Lung (tissue), 11 donors: ENCODE measurements at regions not wholly inside any gene's neighbourhood (a gene's known extent, or its start where the extent isn't known, plus 50 kb on each side); places are given as distances from the start of the nearest gene placed in this dataset.

Experiments used
- ATAC-seq: fragments of 200-7000 bp; cut with Tn5 transposase; one replicate; pipeline ENCODE4 v1.9.1; 2020; ENCODE audit warnings: moderate number of reproducible peaks; ENCODE audit not compliant: insufficient read depth, low FRiP score
- DNase-seq, 3 donors: peaks; one replicate each; pipeline ENCODE4 v3.0.0-alpha.2; 2013 to 2017
- H3K27ac ChIP-seq, 2 donors: one replicate each; pipeline ENCODE4 v1.5.1; 2013; ENCODE audit warnings: mild to moderate bottlenecking in 2 of 2, moderate library complexity in 2 of 2, control low read depth in 1 of 2, inconsistent platforms in 1 of 2, low read depth in 1 of 2, low read length in 1 of 2
- H3K27me3 ChIP-seq, 3 donors: one replicate each; pipeline ENCODE4 v1.5.1; 2013; ENCODE audit warnings: low read length in 2 of 3; ENCODE audit not compliant: control insufficient read depth in 3 of 3, insufficient read depth in 3 of 3
- H3K36me3 ChIP-seq, 4 donors: one replicate each; pipeline ENCODE4 v1.5.1; 2013; ENCODE audit warnings: low read length in 4 of 4, mild to moderate bottlenecking in 1 of 4, moderate library complexity in 1 of 4; ENCODE audit not compliant: control insufficient read depth in 4 of 4, insufficient read depth in 4 of 4
- H3K4me1 ChIP-seq, 5 donors: one replicate each; pipeline ENCODE4 v1.5.1; 2013; ENCODE audit warnings: low read length in 5 of 5, mild to moderate bottlenecking in 2 of 5, moderate library complexity in 1 of 5; ENCODE audit not compliant: control insufficient read depth in 5 of 5, insufficient read depth in 5 of 5
- H3K4me3 ChIP-seq: one replicate; pipeline ENCODE4 v1.5.1; 2013; ENCODE audit warnings: mild to moderate bottlenecking, control low read depth, moderate library complexity
- H3K9ac ChIP-seq, 2 donors: one replicate each; pipeline ENCODE4 v1.5.1; 2013; ENCODE audit warnings: low read length in 2 of 2, control low read depth in 1 of 2; ENCODE audit not compliant: insufficient read depth in 1 of 2
- H3K9me3 ChIP-seq, 4 donors: one replicate each; pipeline ENCODE4 v1.5.1; 2013; ENCODE audit warnings: low read length in 3 of 4, mild to moderate bottlenecking in 1 of 4, moderate library complexity in 1 of 4; ENCODE audit not compliant: control insufficient read depth in 4 of 4, insufficient read depth in 3 of 4
- CTCF ChIP-seq: IDR thresholded peaks from 2 replicates; pipeline ENCODE4 v1.5.1; 2012; ENCODE audit warnings: mild to moderate bottlenecking; ENCODE audit errors: control extremely low read depth, extremely low read depth
- WGBS, 2 donors: extraction: QIAGEN DNeasy Blood & Tissue Kit; methylation state at CpG; one replicate each; pipeline ENCODE4 v1.1.7; 2013; 5-methylcytosine and 5-hydroxymethylcytosine counted together
- donor health status: control.
- donor health status: control.
- donor health status: Bipolar disorder and iron deficiency.
- donor health status: healthy.
- donor health status: DM: yes; HTN: yes; CAD: no.

- WGBS, 2 donors = 83 to 86% methylated on average over 4 of the region's 4 CpGs
- Histone ChIP-seq H3K9me3 (peaks cover 0 to 1% (median 0%) of the 10 kb centered on the region in 4 donors), H3K9ac (no peak overlapping the region), H3K36me3 (no peaks in the 10 kb centered on the region), H3K4me1 (peaks cover 0 to 3% (median 0%) of the 10 kb centered on the region in 5 donors), H3K27me3 (no peaks in the 10 kb centered on the region), H3K4me3 (no peak overlapping the region), H3K27ac (no peak overlapping the region)
- DNase-seq (no peak), ATAC-seq (no peak)
- no peak for TF ChIP-seq CTCF
Measured at GRCh38 chr6:137304020-137304780, 85.0 kb upstream of the IFNGR1 start.

- TF ChIP-seq CTCF = no peak
- no peak for DNase-seq
Measured at GRCh38 chr6:137303441-137303840, 84.3 kb upstream of the IFNGR1 start.

GRCh38 chr6:137299681-137300080 lies 80.5 kb upstream of the IFNGR1 start:
- peaks cover 0 to 3% (median 0%) of the 10 kb centered on the region in 5 donors for H3K4me1 ChIP-seq
- H3K27ac ChIP-seq = no peak overlapping the region
- TF ChIP-seq CTCF = no peak
- DNase-seq = no peak
- no peak overlapping the region for H3K9ac ChIP-seq
- H3K27me3 ChIP-seq = no peaks in the 10 kb centered on the region
- peaks cover 0 to 1% (median 0%) of the 10 kb centered on the region in 4 donors for H3K9me3 ChIP-seq
- no peak for ATAC-seq
- WGBS, 2 donors = 55 to 62% methylated on average over 3 of the region's 3 CpGs
- H3K4me3 ChIP-seq = no peak overlapping the region
- H3K36me3 ChIP-seq = no peaks in the 10 kb centered on the region

More at GRCh38 chr6:137303441-137303840, 84.3 kb upstream of the IFNGR1 start:
- Histone ChIP-seq H3K27ac (no peak overlapping the region), H3K36me3 (no peaks in the 10 kb centered on the region), H3K4me1 (peaks cover 0 to 3% (median 0%) of the 10 kb centered on the region in 5 donors), H3K4me3 (no peak overlapping the region), H3K9ac (no peak overlapping the region), H3K27me3 (no peaks in the 10 kb centered on the region), H3K9me3 (peaks cover 0 to 1% (median 0%) of the 10 kb centered on the region in 4 donors)
- WGBS, 2 donors = 84 to 94% methylated on average over 2 of the region's 2 CpGs
- ATAC-seq = no peak
